ENCODE measurements at regions not wholly inside any gene's neighbourhood (a gene's known extent, or its start where the extent isn't known, plus 50 kb on each side); places are given as distances from the start of the nearest gene placed in this dataset.

- Histone ChIP-seq H3K4me3 (ENCODE audit: low read length) (no peak overlapping the region), H3K9me2 (replicated peaks; ENCODE audit: insufficient read depth, low read length) (no peaks in the 10 kb centered on the region), H3K9ac (ENCODE audit: low read length) (no peak overlapping the region), H3K27me3 (replicated peaks; ENCODE audit: insufficient read depth, low read length) (no peaks in the 10 kb centered on the region), H3K27ac (ENCODE audit: low read length) (no peak overlapping the region), H3K9me3 (replicated peaks; ENCODE audit: insufficient read depth, low read length) (no peaks in the 10 kb centered on the region), H3K4me1 (ENCODE audit: low read length) (no peaks in the 10 kb centered on the region), H2AFZ (ENCODE audit: low read length) (no peak overlapping the region), H3K36me3 (replicated peaks; ENCODE audit: insufficient read depth, low read length) (no peaks in the 10 kb centered on the region), H3K4me2 (ENCODE audit: low read depth, low read length) (no peak overlapping the region), H3F3A (ENCODE audit: insufficient read depth, low read length) (no peaks in the 10 kb centered on the region), H3K79me2 (ENCODE audit: low read length) (no peaks in the 10 kb centered on the region), H4K20me1 (ENCODE audit: insufficient read depth, low read length) (no peaks in the 10 kb centered on the region)
- DNase-seq: no peak
- no peak for TF ChIP-seq EZH2phosphoT487 (IDR thresholded peaks at IDR 0.05; ENCODE audit: low read length)
- no peak for TF ChIP-seq EZH2 (optimal IDR thresholded peaks at IDR 0.05; ENCODE audit: low read depth, low read length)
- TF ChIP-seq CTCF (IDR thresholded peaks at IDR 0.05; ENCODE audit: low read length): no peak
Measured at GRCh38 chr6:145295746-145296145, 439.6 kb downstream of the EPM2A start.

DNA sequence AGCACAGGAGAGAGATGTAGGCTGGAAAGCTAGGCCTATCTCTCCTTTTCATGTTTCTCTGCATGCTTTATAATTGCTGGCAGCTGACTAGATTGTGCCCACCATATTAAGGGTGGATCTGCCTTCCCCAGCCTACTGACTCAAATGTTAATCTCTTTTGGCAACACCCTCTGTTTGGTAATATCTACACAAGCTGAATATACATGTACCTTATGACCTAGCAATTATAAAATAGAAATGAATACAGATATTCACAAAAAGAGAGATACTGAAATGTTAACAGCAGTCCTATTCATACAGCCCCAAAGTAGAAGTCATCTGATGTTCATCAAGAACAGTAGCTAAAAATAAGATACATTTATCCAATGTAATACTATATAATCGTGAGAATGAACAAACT lies 429.6 kb downstream of the EPM2A start:
- no peak overlapping the region for H3K4me3 ChIP-seq (ENCODE audit: low read length)
- H3K36me3 ChIP-seq (replicated peaks; ENCODE audit: insufficient read depth, low read length): no peaks in the 10 kb centered on the region
- no peak overlapping the region for H3K9ac ChIP-seq (ENCODE audit: low read length)
- no peaks in the 10 kb centered on the region for H4K20me1 ChIP-seq (ENCODE audit: insufficient read depth, low read length)
- H3K4me2 ChIP-seq (ENCODE audit: low read depth, low read length): no peak overlapping the region
- no peaks in the 10 kb centered on the region for H3K9me2 ChIP-seq (replicated peaks; ENCODE audit: insufficient read depth, low read length)
- H3K4me1 ChIP-seq (ENCODE audit: low read length): no peaks in the 10 kb centered on the region
- no peaks in the 10 kb centered on the region for H3K79me2 ChIP-seq (ENCODE audit: low read length)
- TF ChIP-seq EZH2 (optimal IDR thresholded peaks at IDR 0.05; ENCODE audit: low read depth, low read length) (no peak), EZH2phosphoT487 (IDR thresholded peaks at IDR 0.05; ENCODE audit: low read length) (no peak), CTCF (IDR thresholded peaks at IDR 0.05; ENCODE audit: low read length) (no peak)
- H3F3A ChIP-seq (ENCODE audit: insufficient read depth, low read length): no peaks in the 10 kb centered on the region
- no peak for DNase-seq
- H2AFZ ChIP-seq (ENCODE audit: low read length): no peak overlapping the region
- no peaks in the 10 kb centered on the region for H3K27me3 ChIP-seq (replicated peaks; ENCODE audit: insufficient read depth, low read length)
- no peaks in the 10 kb centered on the region for H3K9me3 ChIP-seq (replicated peaks; ENCODE audit: insufficient read depth, low read length)
- H3K27ac ChIP-seq (ENCODE audit: low read length): no peak overlapping the region

DNA sequence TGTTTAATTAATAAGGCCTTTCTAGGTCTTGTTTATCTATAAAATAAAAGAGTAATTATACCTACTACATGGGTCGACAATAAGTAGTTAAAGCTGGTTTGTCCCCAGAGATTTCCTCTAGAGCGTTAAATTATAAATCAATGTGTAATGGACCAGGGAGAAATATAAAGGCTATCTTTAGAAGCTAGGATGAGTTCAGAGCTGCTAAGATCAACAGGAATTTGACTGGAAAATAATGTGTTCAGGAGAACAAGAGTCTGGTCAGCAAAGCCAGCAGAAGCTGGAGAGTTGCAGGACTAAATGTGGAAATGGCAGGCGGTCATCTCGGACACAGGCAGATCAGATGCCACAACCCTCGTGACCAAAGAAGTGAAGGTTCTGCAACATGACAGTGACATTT lies 428.8 kb downstream of the EPM2A start:
- no peaks in the 10 kb centered on the region for H3F3A ChIP-seq (ENCODE audit: insufficient read depth, low read length)
- no peak overlapping the region for H3K27ac ChIP-seq (ENCODE audit: low read length)
- H3K4me3 ChIP-seq (ENCODE audit: low read length): no peak overlapping the region
- no peaks in the 10 kb centered on the region for H3K4me1 ChIP-seq (ENCODE audit: low read length)
- no peak for TF ChIP-seq EZH2 (optimal IDR thresholded peaks at IDR 0.05; ENCODE audit: low read depth, low read length)
- TF ChIP-seq EZH2phosphoT487 (IDR thresholded peaks at IDR 0.05; ENCODE audit: low read length): no peak
- no peak overlapping the region for H2AFZ ChIP-seq (ENCODE audit: low read length)
- no peaks in the 10 kb centered on the region for H3K36me3 ChIP-seq (replicated peaks; ENCODE audit: insufficient read depth, low read length)
- H3K9me3 ChIP-seq (replicated peaks; ENCODE audit: insufficient read depth, low read length): no peaks in the 10 kb centered on the region
- no peaks in the 10 kb centered on the region for H3K27me3 ChIP-seq (replicated peaks; ENCODE audit: insufficient read depth, low read length)
- no peaks in the 10 kb centered on the region for H3K79me2 ChIP-seq (ENCODE audit: low read length)
- H3K9ac ChIP-seq (ENCODE audit: low read length): no peak overlapping the region
- H4K20me1 ChIP-seq (ENCODE audit: insufficient read depth, low read length): no peaks in the 10 kb centered on the region
- no peak for DNase-seq
- no peak overlapping the region for H3K4me2 ChIP-seq (ENCODE audit: low read depth, low read length)
- H3K9me2 ChIP-seq (replicated peaks; ENCODE audit: insufficient read depth, low read length): no peaks in the 10 kb centered on the region

- TF ChIP-seq CTCF (IDR thresholded peaks at IDR 0.05; ENCODE audit: low read length) (no peak), EZH2phosphoT487 (IDR thresholded peaks at IDR 0.05; ENCODE audit: low read length) (no peak), EZH2 (optimal IDR thresholded peaks at IDR 0.05; ENCODE audit: low read depth, low read length) (no peak)
Measured at GRCh38 chr6:145309842-145310535, 425.3 kb downstream of the EPM2A start.

More at GRCh38 chr6:145309842-145310535, 425.3 kb downstream of the EPM2A start:
- H4K20me1 ChIP-seq (ENCODE audit: insufficient read depth, low read length): no peaks in the 10 kb centered on the region
- H3K4me3 ChIP-seq (ENCODE audit: low read length): no peak overlapping the region
- H3K4me2 ChIP-seq (ENCODE audit: low read depth, low read length): no peak overlapping the region
- no peak overlapping the region for H3K27ac ChIP-seq (ENCODE audit: low read length)
- no peak overlapping the region for H3K9ac ChIP-seq (ENCODE audit: low read length)
- H3K4me1 ChIP-seq (ENCODE audit: low read length): no peaks in the 10 kb centered on the region
- H3K9me3 ChIP-seq (replicated peaks; ENCODE audit: insufficient read depth, low read length): no peaks in the 10 kb centered on the region
- H3K36me3 ChIP-seq (replicated peaks; ENCODE audit: insufficient read depth, low read length): no peaks in the 10 kb centered on the region
- H3K9me2 ChIP-seq (replicated peaks; ENCODE audit: insufficient read depth, low read length): no peaks in the 10 kb centered on the region
- H3K79me2 ChIP-seq (ENCODE audit: low read length): no peaks in the 10 kb centered on the region
- no peaks in the 10 kb centered on the region for H3K27me3 ChIP-seq (replicated peaks; ENCODE audit: insufficient read depth, low read length)
- no peak overlapping the region for H2AFZ ChIP-seq (ENCODE audit: low read length)
- H3F3A ChIP-seq (ENCODE audit: insufficient read depth, low read length): no peaks in the 10 kb centered on the region
- no peak for DNase-seq
